HG03066 (cell line): ENCODE measurements at regions not wholly inside any gene's neighbourhood (a gene's known extent, or its start where the extent isn't known, plus 50 kb on each side); places are given as distances from the start of the nearest gene placed in this dataset.
"Not testable (repeated sequence)": the region's sequence is repeated elsewhere in the genome, so short reads cannot be mapped to it uniquely, and the experiment has no call there.

Experiments used
- ATAC-seq: cut with Tn5 transposase; IDR thresholded peaks from one replicate; pipeline ENCODE4 v1.9.1; 2021; ENCODE audit warnings: low read depth; ENCODE audit not compliant: unreplicated experiment

- ATAC-seq, result no peak
These were observed 285.1 kb upstream of the PROX1 start for GRCh38 chr1:213702703-213703102.

GRCh38 chr1:213704941-213705340, 282.8 kb upstream of the PROX1 start:
- no peak for ATAC-seq

GRCh38 chr1:213711833-213712490, 275.8 kb upstream of the PROX1 start:
- not testable (repeated sequence) for ATAC-seq

- ATAC-seq, result no peak
These were observed 273.1 kb upstream of the PROX1 start for GRCh38 chr1:213714645-213715044.

- ATAC-seq, result no peak
These were observed 272.6 kb upstream of the PROX1 start for GRCh38 chr1:213715182-213715581.

- no peak for ATAC-seq
These were observed 268.3 kb upstream of the PROX1 start for GRCh38 chr1:213719462-213719861.

- ATAC-seq, result no peak
These were observed 267.7 kb upstream of the PROX1 start for GRCh38 chr1:213720032-213720431.

- ATAC-seq, result no peak
These were observed 264.6 kb upstream of the PROX1 start for GRCh38 chr1:213723187-213723586.

GRCh38 chr1:213724640-213725536, 262.9 kb upstream of the PROX1 start:
- ATAC-seq, result no peak

- ATAC-seq, result no peak
These were observed 259.8 kb upstream of the PROX1 start for GRCh38 chr1:213727853-213728592.

- no peak for ATAC-seq
These were observed 258.9 kb upstream of the PROX1 start for GRCh38 chr1:213728593-213729536.

- no peak for ATAC-seq
These were observed 254.1 kb upstream of the PROX1 start for GRCh38 chr1:213733705-213734104.

- ATAC-seq, result no peak
These were observed 250.3 kb upstream of the PROX1 start for GRCh38 chr1:213737398-213738035.

- no peak for ATAC-seq
These were observed 249.1 kb upstream of the PROX1 start for GRCh38 chr1:213738658-213739057.

- no peak for ATAC-seq
These were observed 244.8 kb upstream of the PROX1 start for GRCh38 chr1:213742992-213743391.

- ATAC-seq, result no peak
These were observed 243.0 kb upstream of the PROX1 start for GRCh38 chr1:213744780-213745179.

GRCh38 chr1:213745451-213745850, 242.3 kb upstream of the PROX1 start:
- no peak for ATAC-seq

GRCh38 chr1:213749558-213749957, 238.2 kb upstream of the PROX1 start:
- ATAC-seq, result no peak

GRCh38 chr1:213750231-213751063, 237.3 kb upstream of the PROX1 start:
- no peak for ATAC-seq
